ENCODE measurements at regions not wholly inside any gene's neighbourhood (a gene's known extent, or its start where the extent isn't known, plus 50 kb on each side); places are given as distances from the start of the nearest gene placed in this dataset.

DNA sequence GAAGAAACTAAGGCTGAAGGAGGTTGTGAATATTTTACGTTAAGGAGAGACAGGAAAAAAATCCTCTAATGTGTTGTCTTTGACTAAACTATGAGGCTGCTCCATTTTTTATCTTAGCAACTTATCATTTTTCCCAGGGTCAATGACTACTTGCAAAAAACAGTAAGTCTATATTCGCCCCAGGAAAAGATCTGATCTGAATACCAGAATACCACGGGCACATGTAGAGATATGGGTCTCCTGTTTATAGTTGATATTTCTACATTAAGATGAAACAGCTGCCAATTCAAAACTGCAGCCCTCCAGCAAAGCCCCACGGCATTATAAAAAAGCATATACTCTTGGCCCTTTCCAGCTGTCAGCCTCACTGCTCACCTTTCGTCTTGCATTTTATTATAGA, 358.4 kb downstream of the SH2D4B start:
- no peak for TF ChIP-seq CEBPB (IDR thresholded peaks at IDR 0.05; ENCODE audit: low read depth, low read length)
- TF ChIP-seq, protein P1, sequence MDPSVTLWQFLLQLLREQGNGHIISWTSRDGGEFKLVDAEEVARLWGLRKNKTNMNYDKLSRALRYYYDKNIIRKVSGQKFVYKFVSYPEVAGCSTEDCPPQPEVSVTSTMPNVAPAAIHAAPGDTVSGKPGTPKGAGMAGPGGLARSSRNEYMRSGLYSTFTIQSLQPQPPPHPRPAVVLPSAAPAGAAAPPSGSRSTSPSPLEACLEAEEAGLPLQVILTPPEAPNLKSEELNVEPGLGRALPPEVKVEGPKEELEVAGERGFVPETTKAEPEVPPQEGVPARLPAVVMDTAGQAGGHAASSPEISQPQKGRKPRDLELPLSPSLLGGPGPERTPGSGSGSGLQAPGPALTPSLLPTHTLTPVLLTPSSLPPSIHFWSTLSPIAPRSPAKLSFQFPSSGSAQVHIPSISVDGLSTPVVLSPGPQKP (IDR thresholded peaks at IDR 0.05; ENCODE audit: borderline replicate concordance, low read depth, low read length): no peak
- no peak for TF ChIP-seq FOS (IDR thresholded peaks at IDR 0.05; ENCODE audit: low read depth, low read length)
- TF ChIP-seq RCOR1 (IDR thresholded peaks at IDR 0.05; ENCODE audit: insufficient replicate concordance, low read length): no peak
- no peak for TF ChIP-seq CHD1 (IDR thresholded peaks at IDR 0.05; ENCODE audit: low read depth, low read length)
- TF ChIP-seq, protein P2, sequence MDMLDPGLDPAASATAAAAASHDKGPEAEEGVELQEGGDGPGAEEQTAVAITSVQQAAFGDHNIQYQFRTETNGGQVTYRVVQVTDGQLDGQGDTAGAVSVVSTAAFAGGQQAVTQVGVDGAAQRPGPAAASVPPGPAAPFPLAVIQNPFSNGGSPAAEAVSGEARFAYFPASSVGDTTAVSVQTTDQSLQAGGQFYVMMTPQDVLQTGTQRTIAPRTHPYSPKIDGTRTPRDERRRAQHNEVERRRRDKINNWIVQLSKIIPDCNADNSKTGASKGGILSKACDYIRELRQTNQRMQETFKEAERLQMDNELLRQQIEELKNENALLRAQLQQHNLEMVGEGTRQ (IDR thresholded peaks at IDR 0.05; ENCODE audit: low read depth, low read length): no peak
- no peak for TF ChIP-seq RAD21 (IDR thresholded peaks at IDR 0.05; ENCODE audit: low read length)
- TF ChIP-seq MXI1 (IDR thresholded peaks at IDR 0.05; ENCODE audit: borderline replicate concordance, low read depth, low read length): no peak
- no peak for TF ChIP-seq POLR2A (IDR thresholded peaks at IDR 0.05; ENCODE audit: low read depth, low read length)
- Histone ChIP-seq H3K4ac (ENCODE audit: low read depth, low read length) (no peak overlapping the region), H4K20me1 (ENCODE audit: insufficient read depth, low read length) (no peaks in the 10 kb centered on the region), H3K27me3 (ENCODE audit: control insufficient read depth, insufficient read depth, low read length) (no peaks in the 10 kb centered on the region), H3K27ac (ENCODE audit: insufficient read depth, low read length) (no peak overlapping the region), H2BK15ac (ENCODE audit: low read depth, low read length) (no peak overlapping the region), H3K36me3 (ENCODE audit: control insufficient read depth, insufficient read depth, low read length) (no peaks in the 10 kb centered on the region), H3K79me1 (ENCODE audit: low read depth in 1 of 2, low read length in 2 of 2) (no peaks in the 10 kb centered on the region), H3K4me1 (ENCODE audit: control insufficient read depth, insufficient read depth, low read length) (no peaks in the 10 kb centered on the region), H3K18ac (ENCODE audit: low read depth, low read length) (no peak overlapping the region), H4K8ac (ENCODE audit: low read depth in 2 of 2, low read length in 2 of 2) (no peak overlapping the region), H3K14ac (replicated peaks; ENCODE audit: low read depth, low read length) (no peak overlapping the region), H3K9me1 (ENCODE audit: insufficient read depth, low read length) (no peaks in the 10 kb centered on the region), H2AK5ac (ENCODE audit: low read depth, low read length) (no peak overlapping the region), H3K23ac (ENCODE audit: low read depth, low read length) (no peak overlapping the region), H2BK5ac (ENCODE audit: low read depth, low read length, poor library complexity, severe bottlenecking) (no peak overlapping the region), H3K4me3 (ENCODE audit: insufficient read depth, low read depth, low read length) (no peak overlapping the region), H3K4me2 (ENCODE audit: low read depth, low read length) (no peak overlapping the region), H4K5ac (ENCODE audit: low read depth, low read length) (no peak overlapping the region), H2BK20ac (ENCODE audit: low read depth, low read length) (no peak overlapping the region), H2AFZ (replicated peaks; ENCODE audit: low read length, poor library complexity) (no peak overlapping the region), H2AK9ac (replicated peaks; ENCODE audit: low read depth, low read length, poor library complexity) (no peak overlapping the region), H4K91ac (ENCODE audit: insufficient read depth, low read depth, low read length) (no peak overlapping the region), H3K56ac (ENCODE audit: extremely low read depth, insufficient read depth, low read length) (no peak overlapping the region), H3K9me3 (ENCODE audit: control insufficient read depth, insufficient read depth, low read length) (peaks cover 15% of the 10 kb centered on the region), H3K9ac (ENCODE audit: low read depth, low read length) (no peak overlapping the region), H2BK120ac (ENCODE audit: low read depth, low read length) (no peak overlapping the region)
- WGBS, 2 experiments (ENCODE audit: extremely low coverage in 2 of 2, insufficient read length in 1 of 2): no CpG with 5 or more reads among the region's 5 CpGs
- DNase-seq (no peak), ATAC-seq (ENCODE audit: low read depth) (no peak)
- no TSS peak for BruUV-seq (replicated peaks)
- dilution Hi-C loops (cut with HindIII; ENCODE audit: low sequenced_read_pairs, unreplicated experiment) (no loop called here), in situ Hi-C loops (cut with MboI; ENCODE audit: low sequenced_read_pairs) (no loop called here), intact Hi-C loops (cut with micrococcal nuclease) (no loop called here)
- ChIA-PET CTCF (no interaction called here), POLR2A (ENCODE audit: unreplicated experiment) (no interaction called here)

All from IMR-90 (cell line).